SK-N-SH treated with all-trans-retinoic acid at 6 μM for 48 hours (cell line): ENCODE measurements at regions not wholly inside any gene's neighbourhood (a gene's known extent, or its start where the extent isn't known, plus 50 kb on each side); places are given as distances from the start of the nearest gene placed in this dataset.

ENCODE experiments used
- ARNTL ChIP-seq: fragments of 450-650 bp; formaldehyde crosslinking; IDR thresholded peaks from 2 replicates; pipeline ENCODE4 v1.5.0; 2020; ENCODE audit warnings: low read depth, mild to moderate bottlenecking, moderate library complexity, borderline replicate concordance
- BACH2 ChIP-seq: fragments of 250-450 bp; sonication (Bioruptor Pico); IDR thresholded peaks from 2 replicates; pipeline ENCODE4 v1.9.0; 2021; ENCODE audit warnings: mild to moderate bottlenecking, borderline replicate concordance
- CREB5 ChIP-seq: fragments of 250-450 bp; sonication (Bioruptor Pico); IDR thresholded peaks from 2 replicates; pipeline ENCODE4 v1.5.1; 2020; ENCODE audit warnings: low read depth, mild to moderate bottlenecking, moderate library complexity
- CSRNP3 ChIP-seq: fragments of 250-450 bp; sonication (Bioruptor Pico); IDR thresholded peaks from 2 replicates; pipeline ENCODE4 v1.5.1; 2021; ENCODE audit warnings: mild to moderate bottlenecking, moderate library complexity
- ISL1 ChIP-seq: fragments of 250-450 bp; sonication (Bioruptor Pico); IDR thresholded peaks from 2 replicates; pipeline ENCODE4 v2.1.2; 2022; ENCODE audit warnings: mild to moderate bottlenecking, moderate library complexity
- OSR1 ChIP-seq: fragments of 250-450 bp; sonication (Bioruptor Pico); IDR thresholded peaks from 2 replicates; pipeline ENCODE4 v1.8.0; 2022; ENCODE audit warnings: moderate library complexity, mild to moderate bottlenecking, inconsistent platforms
- TCF4 ChIP-seq: fragments of 250-450 bp; sonication (Bioruptor Pico); IDR thresholded peaks from 2 replicates; pipeline ENCODE4 v1.8.0; 2021; ENCODE audit warnings: mild to moderate bottlenecking, moderate library complexity, borderline replicate concordance
- ZFP3 ChIP-seq: fragments of 250-450 bp; sonication (Bioruptor Pico); IDR thresholded peaks from 2 replicates; pipeline ENCODE4 v1.5.0; 2020; ENCODE audit warnings: mild to moderate bottlenecking, moderate library complexity
- ZFP30 ChIP-seq: fragments of 450-650 bp; formaldehyde crosslinking; IDR thresholded peaks from 2 replicates; pipeline ENCODE4 v1.5.0; 2022; ENCODE audit warnings: mild to moderate bottlenecking, moderate library complexity
- ZNF70 ChIP-seq: fragments of 450-650 bp; formaldehyde crosslinking; IDR thresholded peaks from 2 replicates; pipeline ENCODE4 v1.5.0; 2020; ENCODE audit warnings: mild to moderate bottlenecking, moderate library complexity
- ZNF8 ChIP-seq: fragments of 450-650 bp; formaldehyde crosslinking; IDR thresholded peaks from 2 replicates; pipeline ENCODE4 v1.5.0; 2020; ENCODE audit warnings: mild to moderate bottlenecking, moderate library complexity

GRCh38 chr10:76740514-76740913 is 897.1 kb downstream of the KCNMA1 start:
- no peak for TF ChIP-seq ZFP30 (CRISPR knock-in tag)
- no peak for TF ChIP-seq ZNF70 (CRISPR knock-in tag)
- no peak for TF ChIP-seq ARNTL (CRISPR knock-in tag)
- TF ChIP-seq CREB5 (CRISPR knock-in tag): no peak
- no peak for TF ChIP-seq BACH2
- no peak for TF ChIP-seq ZFP3 (CRISPR knock-in tag)
- no peak for TF ChIP-seq ZNF8 (CRISPR knock-in tag)
- no peak for TF ChIP-seq ISL1
- TF ChIP-seq CSRNP3 (CRISPR knock-in tag): no peak
- TF ChIP-seq TCF4 (CRISPR knock-in tag): no peak
- TF ChIP-seq OSR1 (CRISPR knock-in tag): no peak
